SK-N-SH treated with all-trans-retinoic acid at 6 μM for 48 hours (cell line): ENCODE measurements at regions not wholly inside any gene's neighbourhood (a gene's known extent, or its start where the extent isn't known, plus 50 kb on each side); places are given as distances from the start of the nearest gene placed in this dataset.

Source experiments
- ATAC-seq: fragments of 200-7000 bp; cut with Tn5 transposase; 3 replicates; pipeline ENCODE4 v1.9.1; 2020; ENCODE audit warnings: mild to moderate bottlenecking, moderate library complexity
- BACH2 ChIP-seq: fragments of 250-450 bp; sonication (Bioruptor Pico); IDR thresholded peaks from 2 replicates; pipeline ENCODE4 v1.9.0; 2021; ENCODE audit warnings: mild to moderate bottlenecking, borderline replicate concordance
- CREB5 ChIP-seq: fragments of 250-450 bp; sonication (Bioruptor Pico); IDR thresholded peaks from 2 replicates; pipeline ENCODE4 v1.5.1; 2020; ENCODE audit warnings: low read depth, mild to moderate bottlenecking, moderate library complexity
- CSRNP3 ChIP-seq: fragments of 250-450 bp; sonication (Bioruptor Pico); IDR thresholded peaks from 2 replicates; pipeline ENCODE4 v1.5.1; 2021; ENCODE audit warnings: mild to moderate bottlenecking, moderate library complexity
- ESRRG ChIP-seq: fragments of 250-450 bp; sonication (Bioruptor Pico); IDR thresholded peaks from 2 replicates; pipeline ENCODE4 v1.6.1; 2021; ENCODE audit warnings: mild to moderate bottlenecking
- GLIS3 ChIP-seq: fragments of 250-450 bp; sonication (Bioruptor Pico); IDR thresholded peaks from 2 replicates; pipeline ENCODE4 v1.5.0; 2020; ENCODE audit warnings: mild to moderate bottlenecking, moderate library complexity
- ISL1 ChIP-seq: fragments of 250-450 bp; sonication (Bioruptor Pico); IDR thresholded peaks from 2 replicates; pipeline ENCODE4 v2.1.2; 2022; ENCODE audit warnings: mild to moderate bottlenecking, moderate library complexity
- OSR1 ChIP-seq: fragments of 250-450 bp; sonication (Bioruptor Pico); IDR thresholded peaks from 2 replicates; pipeline ENCODE4 v1.8.0; 2022; ENCODE audit warnings: moderate library complexity, mild to moderate bottlenecking, inconsistent platforms
- PATZ1 ChIP-seq: fragments of 250-450 bp; sonication (Bioruptor Pico); IDR thresholded peaks from 2 replicates; pipeline ENCODE4 v1.8.0; 2020; ENCODE audit warnings: mild to moderate bottlenecking, moderate library complexity, borderline replicate concordance
- POU6F1 ChIP-seq: fragments of 250-450 bp; sonication (Bioruptor Pico); IDR thresholded peaks from 2 replicates; pipeline ENCODE4 v1.8.0; 2021; ENCODE audit warnings: low read depth, mild to moderate bottlenecking, moderate library complexity, borderline replicate concordance
- PPARA ChIP-seq: fragments of 250-450 bp; sonication (Bioruptor Pico); IDR thresholded peaks from 2 replicates; pipeline ENCODE4 v1.5.0; 2020; ENCODE audit warnings: mild to moderate bottlenecking, borderline replicate concordance
- RARB ChIP-seq: fragments of 250-450 bp; sonication (Bioruptor Pico); IDR thresholded peaks from 2 replicates; pipeline ENCODE4 v1.8.0; 2021; ENCODE audit warnings: mild to moderate bottlenecking, moderate library complexity
- SNAI2 ChIP-seq: fragments of 250-450 bp; sonication (Bioruptor Pico); IDR thresholded peaks from 2 replicates; pipeline ENCODE4 v1.5.0; 2020; ENCODE audit warnings: mild to moderate bottlenecking, moderate library complexity
- TCF4 ChIP-seq: fragments of 250-450 bp; sonication (Bioruptor Pico); IDR thresholded peaks from 2 replicates; pipeline ENCODE4 v1.8.0; 2021; ENCODE audit warnings: mild to moderate bottlenecking, moderate library complexity, borderline replicate concordance
- TOX ChIP-seq: fragments of 250-450 bp; sonication (Bioruptor Pico); IDR thresholded peaks from 2 replicates; pipeline ENCODE4 v1.8.0; 2021; ENCODE audit warnings: mild to moderate bottlenecking, moderate library complexity, borderline replicate concordance
- TSHZ2 ChIP-seq: fragments of 250-450 bp; sonication (Bioruptor Pico); IDR thresholded peaks from 2 replicates; pipeline ENCODE4 v1.5.0; 2020; ENCODE audit warnings: mild to moderate bottlenecking, moderate library complexity
- ZC3H10 ChIP-seq: fragments of 250-450 bp; sonication (Bioruptor Pico); IDR thresholded peaks from 2 replicates; pipeline ENCODE4 v1.5.1; 2021; ENCODE audit warnings: mild to moderate bottlenecking, moderate library complexity
- ZFP3 ChIP-seq: fragments of 250-450 bp; sonication (Bioruptor Pico); IDR thresholded peaks from 2 replicates; pipeline ENCODE4 v1.5.0; 2020; ENCODE audit warnings: mild to moderate bottlenecking, moderate library complexity
- ZFP30 ChIP-seq: fragments of 450-650 bp; formaldehyde crosslinking; IDR thresholded peaks from 2 replicates; pipeline ENCODE4 v1.5.0; 2022; ENCODE audit warnings: mild to moderate bottlenecking, moderate library complexity
- ZNF565 ChIP-seq: fragments of 450-650 bp; formaldehyde crosslinking; conservative IDR thresholded peaks from 2 replicates; pipeline ENCODE4 v1.5.0; 2020; ENCODE audit warnings: low read depth, mild to moderate bottlenecking, moderate library complexity
- ZNF70 ChIP-seq: fragments of 450-650 bp; formaldehyde crosslinking; IDR thresholded peaks from 2 replicates; pipeline ENCODE4 v1.5.0; 2020; ENCODE audit warnings: mild to moderate bottlenecking, moderate library complexity
- ZNF8 ChIP-seq: fragments of 450-650 bp; formaldehyde crosslinking; IDR thresholded peaks from 2 replicates; pipeline ENCODE4 v1.5.0; 2020; ENCODE audit warnings: mild to moderate bottlenecking, moderate library complexity

GRCh38 chr4:180610324-180610723 is 1632.9 kb upstream of the TENM3 start:
- no peak for ATAC-seq
- TF ChIP-seq OSR1 (CRISPR knock-in tag) (no peak), PPARA (CRISPR knock-in tag) (no peak), ZFP3 (no peak), ZNF8 (CRISPR knock-in tag) (no peak), ZFP30 (CRISPR knock-in tag) (no peak), ESRRG (CRISPR knock-in tag) (no peak), ZNF70 (no peak), CREB5 (CRISPR knock-in tag) (no peak), POU6F1 (CRISPR knock-in tag) (no peak), SNAI2 (CRISPR knock-in tag) (no peak), ZNF565 (no peak), ZC3H10 (no peak), PATZ1 (CRISPR knock-in tag) (no peak), BACH2 (CRISPR knock-in tag) (no peak), GLIS3 (no peak)

GRCh38 chr4:180615746-180616145 is 1627.5 kb upstream of the TENM3 start:
- no peak for ATAC-seq
- no peak for TF ChIP-seq ZFP30 (CRISPR knock-in tag)
- TF ChIP-seq, all 23 proteins: peak for 0

- ATAC-seq = no peak
Measured at GRCh38 chr4:180617196-180617595, 1626.0 kb upstream of the TENM3 start.

More at GRCh38 chr4:180617196-180617595, 1626.0 kb upstream of the TENM3 start:
- TF ChIP-seq TOX (CRISPR knock-in tag) (no peak), TCF4 (no peak), ZFP30 (CRISPR knock-in tag) (no peak), ZC3H10 (no peak), TSHZ2 (CRISPR knock-in tag) (no peak), ZNF565 (no peak), ISL1 (no peak), ZNF70 (no peak), ESRRG (CRISPR knock-in tag) (no peak), CREB5 (CRISPR knock-in tag) (no peak), CSRNP3 (CRISPR knock-in tag) (no peak), POU6F1 (CRISPR knock-in tag) (no peak), RARB (CRISPR knock-in tag) (no peak), GLIS3 (no peak), BACH2 (CRISPR knock-in tag) (no peak)
